OCI-LY1 (cell line): ENCODE measurements at regions not wholly inside any gene's neighbourhood (a gene's known extent, or its start where the extent isn't known, plus 50 kb on each side); places are given as distances from the start of the nearest gene placed in this dataset.

Experiments
- CTCF ChIP-seq: fragments of 200-600 bp; sonication (generic), shearing (Covaris generic); IDR thresholded peaks from 2 replicates; pipeline ENCODE4 v1.5.1; 2017; ENCODE audit warnings: mild to moderate bottlenecking, antibody characterized with exemption, low read length, moderate library complexity, mixed read lengths
- EZH2 ChIP-seq: fragments of 200-600 bp; sonication (generic), shearing (Covaris generic); IDR thresholded peaks from 2 replicates; pipeline ENCODE4 v1.8.0; 2017; ENCODE audit warnings: borderline replicate concordance, mixed run types, mild to moderate bottlenecking, antibody characterized with exemption, low read length, moderate library complexity, mixed read lengths

- TF ChIP-seq CTCF, result no peak
- no peak for TF ChIP-seq EZH2
These were observed 216.4 kb upstream of the CYLC2 start for GRCh38 chr9:102778746-102779145.
